Neural crest cell (in vitro differentiated cells): ENCODE measurements at regions not wholly inside any gene's neighbourhood (a gene's known extent, or its start where the extent isn't known, plus 50 kb on each side); places are given as distances from the start of the nearest gene placed in this dataset.
"Not testable (repeated sequence)": the region's sequence is repeated elsewhere in the genome, so short reads cannot be mapped to it uniquely, and the experiment has no call there.

Experiments
- DNase-seq: peaks from one replicate; pipeline ENCODE4 v3.0.0; 2021; ENCODE audit warnings: low read depth, mixed read lengths, low spot score
- H3K27ac Mint-ChIP-seq: one replicate; pipeline ENCODE4 v1.8.0; 2021; ENCODE audit warnings: mild to moderate bottlenecking, mixed read lengths; ENCODE audit not compliant: unreplicated experiment
- H3K27me3 Mint-ChIP-seq: 2 replicates; pipeline ENCODE4 v1.8.0; 2021; ENCODE audit warnings: low read depth, mild to moderate bottlenecking, mixed read lengths
- H3K36me3 Mint-ChIP-seq: 2 replicates; pipeline ENCODE4 v1.8.0; 2021; ENCODE audit warnings: low read depth, mild to moderate bottlenecking, mixed read lengths
- H3K4me1 Mint-ChIP-seq: 2 replicates; pipeline ENCODE4 v1.8.0; 2021; ENCODE audit warnings: mixed read lengths
- H3K4me3 Mint-ChIP-seq: one replicate; pipeline ENCODE4 v1.8.0; 2021; ENCODE audit warnings: mild to moderate bottlenecking, mixed read lengths
- H3K9me3 Mint-ChIP-seq: 2 replicates; pipeline ENCODE4 v1.8.0; 2021; ENCODE audit warnings: mixed read lengths
- TF ChIP-seq, protein P1 (sequence below): fragments of 200-600 bp; sonication (generic); conservative IDR thresholded peaks from 2 replicates; pipeline ENCODE4 v1.5.0; 2021; ENCODE audit warnings: antibody characterized with exemption, mild to moderate bottlenecking

DNA sequence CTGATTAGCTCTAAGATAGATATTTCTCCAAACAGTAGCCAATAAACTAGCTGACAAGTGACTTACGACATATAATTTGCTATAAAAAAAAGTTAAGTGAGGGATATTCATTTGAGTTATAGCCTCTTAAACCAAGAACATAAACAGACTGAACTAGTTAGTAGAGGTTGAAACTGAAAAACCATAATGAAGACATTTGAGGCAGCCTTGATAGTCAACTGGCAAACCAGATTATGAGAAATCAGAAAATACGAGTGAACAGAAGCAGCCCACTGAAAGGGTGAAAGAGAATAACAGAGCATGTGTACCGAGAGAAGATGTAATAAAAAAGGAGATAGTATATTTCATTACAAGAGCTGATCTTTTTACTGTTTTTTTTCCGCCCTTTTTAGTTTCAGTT, 698.1 kb upstream of the SETBP1 start:
- TF ChIP-seq, protein P1, sequence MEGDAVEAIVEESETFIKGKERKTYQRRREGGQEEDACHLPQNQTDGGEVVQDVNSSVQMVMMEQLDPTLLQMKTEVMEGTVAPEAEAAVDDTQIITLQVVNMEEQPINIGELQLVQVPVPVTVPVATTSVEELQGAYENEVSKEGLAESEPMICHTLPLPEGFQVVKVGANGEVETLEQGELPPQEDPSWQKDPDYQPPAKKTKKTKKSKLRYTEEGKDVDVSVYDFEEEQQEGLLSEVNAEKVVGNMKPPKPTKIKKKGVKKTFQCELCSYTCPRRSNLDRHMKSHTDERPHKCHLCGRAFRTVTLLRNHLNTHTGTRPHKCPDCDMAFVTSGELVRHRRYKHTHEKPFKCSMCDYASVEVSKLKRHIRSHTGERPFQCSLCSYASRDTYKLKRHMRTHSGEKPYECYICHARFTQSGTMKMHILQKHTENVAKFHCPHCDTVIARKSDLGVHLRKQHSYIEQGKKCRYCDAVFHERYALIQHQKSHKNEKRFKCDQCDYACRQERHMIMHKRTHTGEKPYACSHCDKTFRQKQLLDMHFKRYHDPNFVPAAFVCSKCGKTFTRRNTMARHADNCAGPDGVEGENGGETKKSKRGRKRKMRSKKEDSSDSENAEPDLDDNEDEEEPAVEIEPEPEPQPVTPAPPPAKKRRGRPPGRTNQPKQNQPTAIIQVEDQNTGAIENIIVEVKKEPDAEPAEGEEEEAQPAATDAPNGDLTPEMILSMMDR = no peak
- H3K4me1 Mint-ChIP-seq = no peaks in the 10 kb centered on the region
- H3K36me3 Mint-ChIP-seq = peaks cover 12% of the 10 kb centered on the region
- H3K4me3 Mint-ChIP-seq = no peak overlapping the region
- H3K27ac Mint-ChIP-seq = no peak overlapping the region
- H3K27me3 Mint-ChIP-seq = no peaks in the 10 kb centered on the region
- no peak for DNase-seq
- peaks cover 14% of the 10 kb centered on the region for H3K9me3 Mint-ChIP-seq

DNA sequence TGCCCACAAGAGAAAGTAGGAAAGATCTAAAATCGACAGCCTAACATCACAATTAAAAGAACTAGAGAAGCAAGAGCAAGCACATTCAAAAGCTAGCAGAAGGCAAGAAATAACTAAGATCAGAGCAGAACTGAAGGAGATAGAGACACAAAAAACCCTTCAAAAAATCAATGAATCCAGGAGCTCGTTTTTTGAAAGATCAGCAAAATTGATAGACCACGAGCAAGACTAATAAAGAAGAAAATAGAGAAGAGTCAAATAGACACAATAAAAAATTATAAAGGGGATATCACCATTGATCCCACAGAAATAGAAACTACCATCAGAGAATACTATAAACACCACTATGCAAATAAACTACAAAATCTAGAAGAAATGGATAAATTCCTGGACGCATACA, 693.6 kb upstream of the SETBP1 start:
- Mint-ChIP-seq H3K36me3 (peaks cover 12% of the 10 kb centered on the region), H3K9me3 (peaks cover 20% of the 10 kb centered on the region)
- H3K4me1 Mint-ChIP-seq = not testable (repeated sequence)

DNA sequence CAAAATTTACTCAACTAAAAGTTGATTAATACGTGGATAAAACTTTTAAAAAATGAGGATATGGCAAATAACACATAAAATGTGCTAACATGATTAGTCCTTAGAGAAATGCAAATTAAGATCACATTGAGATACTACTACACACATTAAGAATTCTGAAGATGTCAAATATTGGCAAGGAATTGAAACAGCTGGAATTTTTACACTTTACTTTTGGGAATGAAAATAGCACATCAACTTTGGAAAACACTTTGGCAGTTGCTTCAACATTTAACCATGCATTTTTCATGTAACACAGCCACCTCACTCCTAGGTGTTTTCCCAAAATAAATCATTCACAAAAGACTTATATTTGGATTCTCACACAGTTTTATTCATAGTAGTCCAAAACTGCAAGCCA, 687.9 kb upstream of the SETBP1 start:
- no peaks in the 10 kb centered on the region for H3K36me3 Mint-ChIP-seq
- H3K27ac Mint-ChIP-seq = no peak overlapping the region
- TF ChIP-seq, protein P1 = no peak
- no peak for DNase-seq
- no peaks in the 10 kb centered on the region for H3K27me3 Mint-ChIP-seq
- peaks cover 6% of the 10 kb centered on the region for H3K9me3 Mint-ChIP-seq
- H3K4me3 Mint-ChIP-seq = no peak overlapping the region
- H3K4me1 Mint-ChIP-seq = no peaks in the 10 kb centered on the region

More for the DNA sequence above, 693.6 kb upstream of the SETBP1 start:
- not testable (repeated sequence) for H3K27ac Mint-ChIP-seq, H3K4me3 Mint-ChIP-seq, H3K27me3 Mint-ChIP-seq, DNase-seq

DNA sequence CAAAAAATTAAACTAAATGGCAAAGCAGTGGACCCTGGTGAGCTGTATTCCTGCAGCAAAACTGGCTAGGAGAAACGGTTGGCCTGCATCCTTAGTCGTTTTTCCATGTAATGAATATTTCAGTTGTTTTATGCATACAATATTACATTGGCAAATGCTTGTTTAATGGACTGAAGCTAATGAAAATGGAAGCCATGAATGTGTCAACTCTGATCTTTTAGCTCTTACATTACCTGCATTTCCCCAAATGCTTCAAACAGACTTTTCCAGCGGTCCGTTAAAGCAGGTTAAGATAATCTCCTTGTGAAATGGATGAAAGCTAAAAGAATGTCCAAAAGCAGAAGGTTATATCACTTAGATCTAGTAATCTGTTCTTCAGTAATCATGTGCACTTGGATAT, 686.3 kb upstream of the SETBP1 start:
- no peaks in the 10 kb centered on the region for H3K27me3 Mint-ChIP-seq
- TF ChIP-seq, protein P1 = no peak
- no peak overlapping the region for H3K27ac Mint-ChIP-seq
- DNase-seq = no peak
- H3K36me3 Mint-ChIP-seq = no peaks in the 10 kb centered on the region
- no peak overlapping the region for H3K4me3 Mint-ChIP-seq
- no peaks in the 10 kb centered on the region for H3K4me1 Mint-ChIP-seq
- peaks cover 6% of the 10 kb centered on the region for H3K9me3 Mint-ChIP-seq

DNA sequence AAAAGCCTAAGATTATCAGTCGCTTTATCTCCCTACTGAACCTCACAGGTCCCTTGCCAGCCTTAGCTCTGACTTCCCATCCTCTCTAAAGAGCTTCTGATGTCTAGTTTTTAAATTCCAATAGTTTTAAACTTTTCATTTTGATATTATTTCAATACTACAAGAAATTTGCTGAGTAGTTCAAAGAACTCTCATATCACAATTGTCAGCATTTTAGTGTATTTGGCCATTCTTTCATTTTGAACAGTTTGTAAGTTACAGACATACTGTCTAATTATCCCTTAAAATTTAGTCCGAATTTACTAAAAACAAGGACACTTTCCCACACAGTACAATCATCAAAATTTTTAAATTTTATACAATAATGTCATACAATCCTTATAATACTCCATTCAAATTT, 666.8 kb upstream of the SETBP1 start:
- no peaks in the 10 kb centered on the region for H3K27me3 Mint-ChIP-seq
- TF ChIP-seq, protein P1 = no peak
- no peak overlapping the region for H3K4me3 Mint-ChIP-seq
- no peak for DNase-seq
- no peak overlapping the region for H3K27ac Mint-ChIP-seq
- H3K4me1 Mint-ChIP-seq = no peaks in the 10 kb centered on the region
- no peaks in the 10 kb centered on the region for H3K36me3 Mint-ChIP-seq
- no peaks in the 10 kb centered on the region for H3K9me3 Mint-ChIP-seq

DNA sequence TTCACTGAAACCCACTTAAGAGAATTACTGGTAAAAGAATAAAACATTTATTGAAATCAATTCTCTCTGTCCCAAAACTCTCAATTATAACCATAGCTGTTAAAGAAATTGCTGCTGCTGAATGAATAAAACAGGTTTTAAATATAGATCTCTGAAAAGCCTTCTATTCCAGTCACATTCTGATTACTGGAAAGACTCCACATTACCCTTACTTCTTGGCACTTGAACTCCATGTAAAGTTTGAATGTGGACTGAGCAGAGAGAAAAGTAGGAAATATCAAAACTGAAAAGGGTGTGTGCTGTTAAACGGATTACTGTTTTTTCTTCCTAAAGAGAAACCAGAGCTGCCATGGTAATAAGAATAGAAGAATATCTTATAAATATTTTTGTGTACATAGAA, 655.3 kb upstream of the SETBP1 start:
- H3K27me3 Mint-ChIP-seq = no peaks in the 10 kb centered on the region
- TF ChIP-seq, protein P1 = no peak
- H3K4me3 Mint-ChIP-seq = no peak overlapping the region
- H3K4me1 Mint-ChIP-seq = peaks cover 4% of the 10 kb centered on the region
- H3K9me3 Mint-ChIP-seq = peaks cover 13% of the 10 kb centered on the region
- DNase-seq = no peak
- peaks cover 13% of the 10 kb centered on the region for H3K36me3 Mint-ChIP-seq
- no peak overlapping the region for H3K27ac Mint-ChIP-seq
